RWPE2 (cell line): ENCODE measurements at regions not wholly inside any gene's neighbourhood (a gene's known extent, or its start where the extent isn't known, plus 50 kb on each side); places are given as distances from the start of the nearest gene placed in this dataset.

Experiments used
- ATAC-seq: fragments of 200-7000 bp; cut with Tn5 transposase; 3 replicates; pipeline ENCODE4 v1.9.1; 2021; ENCODE audit warnings: low read depth
- DNase-seq: peaks from one replicate; pipeline ENCODE4 v3.0.0-alpha.2; 2020; ENCODE audit warnings: low spot score
- H3K27ac ChIP-seq: fragments of 450-650 bp; 2 replicates; pipeline ENCODE4 v1.5.1; 2017; ENCODE audit warnings: mild to moderate bottlenecking; ENCODE audit not compliant: poor library complexity, severe bottlenecking
- H3K27me3 ChIP-seq: fragments of 250-450 bp; sonication (Bioruptor Pico); 2 replicates; pipeline ENCODE4 v1.5.1; 2021; ENCODE audit warnings: mild to moderate bottlenecking, moderate library complexity; ENCODE audit not compliant: insufficient read depth, poor library complexity, severe bottlenecking
- H3K36me3 ChIP-seq: fragments of 250-450 bp; sonication (Bioruptor Pico); 2 replicates; pipeline ENCODE4 v1.5.1; 2020; ENCODE audit warnings: low read depth, mild to moderate bottlenecking, moderate library complexity
- H3K4me1 ChIP-seq: fragments of 250-450 bp; sonication (Bioruptor Pico); 2 replicates; pipeline ENCODE4 v1.5.1; 2021; ENCODE audit warnings: mild to moderate bottlenecking, moderate library complexity; ENCODE audit not compliant: insufficient read depth, poor library complexity, severe bottlenecking
- H3K4me3 ChIP-seq: fragments of 250-450 bp; sonication (Bioruptor Pico); 2 replicates; pipeline ENCODE4 v1.5.1; 2021; ENCODE audit warnings: mild to moderate bottlenecking, moderate library complexity; ENCODE audit not compliant: severe bottlenecking
- H3K9me3 ChIP-seq: fragments of 250-450 bp; sonication (Bioruptor Pico); 2 replicates; pipeline ENCODE4 v1.5.1; 2021; ENCODE audit warnings: mild to moderate bottlenecking, moderate library complexity; ENCODE audit not compliant: severe bottlenecking
- CTCF ChIP-seq: fragments of 450-650 bp; IDR thresholded peaks from one replicate; pipeline ENCODE4 v1.5.1; 2017; ENCODE audit warnings: mild to moderate bottlenecking, moderate library complexity; ENCODE audit not compliant: poor library complexity, severe bottlenecking

GRCh38 chr4:18538121-18538520 lies 516.6 kb upstream of the LCORL start:
- no peak for ATAC-seq
- TF ChIP-seq CTCF, result no peak

DNA sequence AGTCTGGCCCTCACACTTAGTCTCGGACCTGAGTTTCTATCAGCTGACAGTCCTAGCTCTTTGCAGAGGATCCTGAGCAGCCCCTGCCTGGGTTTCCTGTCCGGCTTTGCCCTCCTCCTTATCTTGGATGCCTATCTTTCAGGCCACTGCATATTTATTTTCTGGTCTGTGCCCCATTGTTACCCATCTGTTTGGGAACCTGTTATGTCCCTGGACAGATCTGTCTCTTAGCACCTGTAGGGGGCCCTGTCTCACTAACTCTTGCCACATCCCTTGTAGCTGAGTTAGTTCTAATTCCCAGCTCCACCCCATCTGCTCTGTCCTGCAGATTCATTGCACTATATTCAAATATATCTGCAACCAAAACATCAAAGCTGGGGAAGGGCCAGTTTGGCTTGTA lies 514.9 kb upstream of the LCORL start:
- Histone ChIP-seq H3K27ac (no peak overlapping the region), H3K36me3 (no peaks in the 10 kb centered on the region), H3K27me3 (no peaks in the 10 kb centered on the region), H3K4me3 (no peak overlapping the region), H3K4me1 (no peaks in the 10 kb centered on the region), H3K9me3 (no peaks in the 10 kb centered on the region)
- DNase-seq (no peak), ATAC-seq (no peak)
- TF ChIP-seq CTCF, result no peak

More at GRCh38 chr4:18538121-18538520, 516.6 kb upstream of the LCORL start:
- no peaks in the 10 kb centered on the region for H3K4me1 ChIP-seq
- no peaks in the 10 kb centered on the region for H3K27me3 ChIP-seq
- H3K27ac ChIP-seq, result no peak overlapping the region
- no peak for DNase-seq
- no peak overlapping the region for H3K4me3 ChIP-seq
- no peaks in the 10 kb centered on the region for H3K9me3 ChIP-seq
- H3K36me3 ChIP-seq, result no peaks in the 10 kb centered on the region

DNA sequence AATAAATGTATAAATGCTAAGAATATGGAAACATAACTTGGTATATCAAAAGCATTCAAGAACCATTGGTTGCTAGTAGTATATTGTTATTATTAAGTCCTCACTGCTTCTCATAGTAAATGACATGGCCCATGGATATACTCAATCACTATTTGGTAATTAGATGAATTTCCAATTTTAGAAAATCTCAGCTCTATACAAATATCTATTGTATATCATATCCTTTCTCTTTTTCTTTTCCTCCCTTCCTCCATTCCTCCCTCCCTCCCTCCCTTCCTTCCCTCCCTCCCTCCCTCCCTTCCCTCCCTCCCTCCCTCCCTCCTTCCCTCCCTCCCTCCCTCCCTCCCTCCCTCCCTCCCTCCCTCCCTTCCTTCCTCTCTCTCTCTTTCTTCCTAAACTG lies 514.4 kb upstream of the LCORL start:
- H3K36me3 ChIP-seq, result no peaks in the 10 kb centered on the region
- no peaks in the 10 kb centered on the region for H3K9me3 ChIP-seq
- ATAC-seq, result no peak
- no peak for DNase-seq
- H3K4me1 ChIP-seq, result no peaks in the 10 kb centered on the region
- TF ChIP-seq CTCF, result no peak
- H3K4me3 ChIP-seq, result no peak overlapping the region
- no peak overlapping the region for H3K27ac ChIP-seq
- no peaks in the 10 kb centered on the region for H3K27me3 ChIP-seq

DNA sequence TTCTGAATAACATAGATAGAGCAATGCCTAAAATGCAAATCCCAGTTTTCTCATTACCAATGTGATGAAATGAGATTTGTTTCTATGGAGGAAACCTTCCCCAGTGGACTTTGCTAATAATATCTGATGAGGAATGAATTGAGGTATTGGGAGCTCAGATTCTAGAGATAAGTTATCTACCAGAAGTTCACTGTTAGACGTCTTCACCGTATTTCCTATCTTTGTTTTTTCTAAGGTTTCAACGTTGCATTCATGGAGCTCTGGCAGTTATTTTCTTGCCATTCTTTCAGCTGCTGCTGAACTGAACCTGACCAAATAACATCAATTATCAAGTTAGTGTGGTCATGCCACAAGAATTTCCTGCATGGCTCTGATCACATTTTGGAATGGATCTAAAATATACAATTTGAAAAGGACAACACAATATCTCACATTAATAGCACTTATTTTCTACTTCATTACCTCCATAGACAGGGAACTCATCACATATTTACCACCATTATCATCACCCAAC lies 511.8 kb upstream of the LCORL start:
- H3K36me3 ChIP-seq, result no peaks in the 10 kb centered on the region
- no peak for TF ChIP-seq CTCF
- ATAC-seq (no peak), DNase-seq (no peak)
- no peaks in the 10 kb centered on the region for H3K9me3 ChIP-seq
- no peaks in the 10 kb centered on the region for H3K27me3 ChIP-seq
- H3K27ac ChIP-seq, result no peak overlapping the region
- no peaks in the 10 kb centered on the region for H3K4me1 ChIP-seq
- no peak overlapping the region for H3K4me3 ChIP-seq

GRCh38 chr4:18531731-18532130 lies 510.2 kb upstream of the LCORL start:
- Histone ChIP-seq H3K9me3 (no peaks in the 10 kb centered on the region), H3K27me3 (no peaks in the 10 kb centered on the region), H3K4me3 (no peak overlapping the region), H3K36me3 (no peaks in the 10 kb centered on the region), H3K27ac (no peak overlapping the region), H3K4me1 (no peaks in the 10 kb centered on the region)
- no peak for DNase-seq
- no peak for ATAC-seq
- no peak for TF ChIP-seq CTCF
